DOHH2 (cell line): ENCODE measurements at regions not wholly inside any gene's neighbourhood (a gene's known extent, or its start where the extent isn't known, plus 50 kb on each side); places are given as distances from the start of the nearest gene placed in this dataset.

Experiments used
- CTCF ChIP-seq: fragments of 200-600 bp; sonication (generic); IDR thresholded peaks from one replicate; pipeline ENCODE4 v1.5.1; 2014; ENCODE audit warnings: antibody characterized with exemption, mild to moderate bottlenecking, low read depth, low read length; ENCODE audit not compliant: poor library complexity, severe bottlenecking
- EZH2phosphoT487 ChIP-seq: fragments of 200-600 bp; sonication (generic); IDR thresholded peaks from 2 replicates; pipeline ENCODE4 v1.6.1; 2017; ENCODE audit warnings: borderline replicate concordance, mild to moderate bottlenecking, antibody characterized with exemption, low read length, moderate library complexity, mixed read lengths

GRCh38 chr15:91461377-91461776, 361.3 kb downstream of the SV2B start:
- TF ChIP-seq CTCF (no peak), EZH2phosphoT487 (no peak)
